Cardiac muscle cell (in vitro differentiated cells and primary cell): ENCODE measurements at regions not wholly inside any gene's neighbourhood (a gene's known extent, or its start where the extent isn't known, plus 50 kb on each side); places are given as distances from the start of the nearest gene placed in this dataset.

Experiments used
- DNase-seq, 2 donors: peaks; one replicate each; pipeline versions ENCODE4 v3.0.0 to v3.0.0-alpha.2; 2010 to 2017; ENCODE audit warnings: low read depth in 1 of 2, low spot score in 1 of 2
- H3K27ac ChIP-seq: fragments of 200-600 bp; sonication (generic); 2 replicates; pipeline ENCODE4 v1.5.1; 2016
- H3K27me3 ChIP-seq: fragments of 200-600 bp; sonication (generic); 2 replicates; pipeline ENCODE4 v1.6.0; 2016; ENCODE audit warnings: control low read depth
- H3K36me3 ChIP-seq: fragments of 200-600 bp; sonication (generic); 2 replicates; pipeline ENCODE4 v1.5.1; 2016; ENCODE audit warnings: control low read depth
- H3K4me1 ChIP-seq: fragments of 200-600 bp; sonication (generic); 2 replicates; pipeline ENCODE4 v1.8.1; 2017; ENCODE audit warnings: low read depth, mild to moderate bottlenecking, mixed run types
- H3K4me3 ChIP-seq: fragments of 200-600 bp; sonication (generic); 2 replicates; pipeline ENCODE4 v1.5.1; 2016; ENCODE audit warnings: mild to moderate bottlenecking
- H3K9me3 ChIP-seq: fragments of 200-600 bp; sonication (generic); 2 replicates; pipeline ENCODE4 v1.5.1; 2017; ENCODE audit warnings: low read depth, mild to moderate bottlenecking, control low read depth
- TF ChIP-seq, protein P1 (sequence below): IDR thresholded peaks from 2 replicates; pipeline ENCODE4 v1.5.1; 2012; ENCODE audit warnings: low read depth, mild to moderate bottlenecking, low read length

DNA sequence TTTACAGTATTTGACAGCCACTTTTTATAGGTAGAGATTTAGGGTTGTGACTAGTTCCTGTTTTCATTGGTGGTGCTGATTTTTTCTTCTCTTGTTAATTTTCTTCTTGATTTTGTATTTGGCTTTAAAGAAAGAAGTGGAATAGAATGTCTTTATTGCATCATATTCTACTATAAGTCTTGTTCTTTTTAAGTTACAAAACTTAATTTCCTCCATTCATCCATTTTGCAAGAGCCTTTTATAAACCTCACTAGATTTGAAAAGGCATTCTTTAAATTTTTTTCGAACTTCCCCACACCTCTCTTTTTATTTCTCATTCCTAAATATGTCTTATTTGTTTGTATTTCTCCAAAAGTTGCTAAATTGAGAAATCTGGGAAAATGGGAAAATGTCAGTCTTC lies 1368.6 kb upstream of the ADGRL4 start:
- H3K27me3 ChIP-seq: no peaks in the 10 kb centered on the region
- no peaks in the 10 kb centered on the region for H3K36me3 ChIP-seq
- H3K4me3 ChIP-seq: no peak overlapping the region
- H3K27ac ChIP-seq: no peak overlapping the region
- H3K9me3 ChIP-seq: no peaks in the 10 kb centered on the region
- H3K4me1 ChIP-seq: no peaks in the 10 kb centered on the region
- TF ChIP-seq, protein P1, sequence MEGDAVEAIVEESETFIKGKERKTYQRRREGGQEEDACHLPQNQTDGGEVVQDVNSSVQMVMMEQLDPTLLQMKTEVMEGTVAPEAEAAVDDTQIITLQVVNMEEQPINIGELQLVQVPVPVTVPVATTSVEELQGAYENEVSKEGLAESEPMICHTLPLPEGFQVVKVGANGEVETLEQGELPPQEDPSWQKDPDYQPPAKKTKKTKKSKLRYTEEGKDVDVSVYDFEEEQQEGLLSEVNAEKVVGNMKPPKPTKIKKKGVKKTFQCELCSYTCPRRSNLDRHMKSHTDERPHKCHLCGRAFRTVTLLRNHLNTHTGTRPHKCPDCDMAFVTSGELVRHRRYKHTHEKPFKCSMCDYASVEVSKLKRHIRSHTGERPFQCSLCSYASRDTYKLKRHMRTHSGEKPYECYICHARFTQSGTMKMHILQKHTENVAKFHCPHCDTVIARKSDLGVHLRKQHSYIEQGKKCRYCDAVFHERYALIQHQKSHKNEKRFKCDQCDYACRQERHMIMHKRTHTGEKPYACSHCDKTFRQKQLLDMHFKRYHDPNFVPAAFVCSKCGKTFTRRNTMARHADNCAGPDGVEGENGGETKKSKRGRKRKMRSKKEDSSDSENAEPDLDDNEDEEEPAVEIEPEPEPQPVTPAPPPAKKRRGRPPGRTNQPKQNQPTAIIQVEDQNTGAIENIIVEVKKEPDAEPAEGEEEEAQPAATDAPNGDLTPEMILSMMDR: no peak
- DNase-seq: no peak

DNA sequence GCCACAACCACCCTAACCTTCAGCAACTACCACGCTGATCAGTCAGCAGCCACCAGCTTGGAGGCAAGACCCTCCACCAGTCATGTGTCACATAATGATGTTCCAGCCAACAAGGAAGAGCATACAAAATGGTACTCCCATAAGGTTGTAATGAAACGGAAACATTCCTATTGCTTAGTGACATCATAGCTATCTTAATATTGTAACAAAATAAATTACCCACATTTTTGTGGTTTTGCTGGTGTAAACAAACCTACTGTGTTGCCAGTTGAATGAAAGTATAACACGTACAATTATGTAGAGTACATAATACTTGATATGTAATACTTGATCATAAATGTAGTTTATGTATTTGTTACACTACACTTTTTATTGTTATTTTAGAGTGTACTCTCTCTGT lies 1363.2 kb upstream of the ADGRL4 start:
- H3K36me3 ChIP-seq: no peaks in the 10 kb centered on the region
- no peak for DNase-seq

DNA sequence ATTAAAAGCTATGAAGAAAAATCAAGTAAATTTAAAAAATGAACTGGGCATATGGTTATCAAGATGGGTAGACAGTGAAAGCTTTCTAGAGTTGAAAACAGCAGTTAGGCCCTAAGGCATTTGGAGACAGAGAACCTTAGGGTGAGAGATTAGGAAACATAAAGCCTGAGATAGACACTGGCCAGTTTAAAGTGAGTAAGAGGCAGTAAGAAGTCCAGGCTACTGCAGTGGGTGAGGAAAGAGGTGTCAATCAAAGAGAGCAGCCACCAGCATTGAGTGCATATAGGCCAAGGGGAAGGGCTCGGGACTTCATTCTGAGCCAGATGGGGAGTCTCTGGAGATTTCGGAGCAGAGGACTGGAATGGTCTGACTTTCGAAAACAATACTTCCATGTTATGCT lies 1360.5 kb upstream of the ADGRL4 start:
- Histone ChIP-seq H3K27me3 (no peaks in the 10 kb centered on the region), H3K27ac (no peak overlapping the region), H3K9me3 (no peaks in the 10 kb centered on the region), H3K4me3 (no peak overlapping the region), H3K4me1 (no peaks in the 10 kb centered on the region), H3K36me3 (no peaks in the 10 kb centered on the region)
- peak in 1 of 2 donors; percentile 25 for DNase-seq
- TF ChIP-seq, protein P1: no peak

More for the DNA sequence above, 1363.2 kb upstream of the ADGRL4 start:
- Histone ChIP-seq H3K4me3 (no peak overlapping the region), H3K9me3 (no peaks in the 10 kb centered on the region), H3K27me3 (no peaks in the 10 kb centered on the region), H3K27ac (no peak overlapping the region), H3K4me1 (no peaks in the 10 kb centered on the region)
- TF ChIP-seq, protein P1: no peak

DNA sequence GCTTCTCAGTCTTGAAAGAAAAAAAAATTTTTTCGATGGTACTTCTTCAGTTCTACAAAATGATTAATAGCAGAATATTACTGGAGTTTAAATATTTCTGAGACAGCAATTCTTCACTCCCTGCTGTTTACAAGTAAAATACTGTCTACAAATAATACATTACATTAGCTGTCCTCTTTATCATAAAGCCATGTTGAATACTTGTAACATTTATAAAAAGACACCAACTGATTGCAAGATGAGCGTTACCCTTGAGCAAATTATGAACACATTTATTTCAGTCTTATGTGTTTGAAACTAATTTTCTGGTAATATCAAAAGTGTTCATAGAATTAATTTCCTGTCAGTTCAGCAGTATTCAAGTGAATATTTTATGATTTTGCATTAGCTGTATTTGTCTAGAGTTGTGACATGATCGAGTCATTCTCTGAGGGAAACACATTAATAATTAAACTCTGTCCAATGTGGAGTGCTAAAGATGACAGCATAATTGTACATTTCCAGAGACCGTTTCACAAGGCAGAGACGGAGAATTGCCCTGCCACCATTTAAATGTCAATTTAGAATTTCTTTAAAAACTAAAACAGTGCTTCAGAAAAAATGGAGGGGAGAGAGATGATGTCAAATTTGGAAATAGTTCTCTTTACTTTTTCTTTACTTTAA lies 1359.0 kb upstream of the ADGRL4 start:
- Histone ChIP-seq H3K4me3 (no peak overlapping the region), H3K36me3 (no peaks in the 10 kb centered on the region), H3K27ac (no peak overlapping the region), H3K27me3 (no peaks in the 10 kb centered on the region), H3K4me1 (no peaks in the 10 kb centered on the region), H3K9me3 (no peaks in the 10 kb centered on the region)
- TF ChIP-seq, protein P1: no peak
- no peak for DNase-seq

DNA sequence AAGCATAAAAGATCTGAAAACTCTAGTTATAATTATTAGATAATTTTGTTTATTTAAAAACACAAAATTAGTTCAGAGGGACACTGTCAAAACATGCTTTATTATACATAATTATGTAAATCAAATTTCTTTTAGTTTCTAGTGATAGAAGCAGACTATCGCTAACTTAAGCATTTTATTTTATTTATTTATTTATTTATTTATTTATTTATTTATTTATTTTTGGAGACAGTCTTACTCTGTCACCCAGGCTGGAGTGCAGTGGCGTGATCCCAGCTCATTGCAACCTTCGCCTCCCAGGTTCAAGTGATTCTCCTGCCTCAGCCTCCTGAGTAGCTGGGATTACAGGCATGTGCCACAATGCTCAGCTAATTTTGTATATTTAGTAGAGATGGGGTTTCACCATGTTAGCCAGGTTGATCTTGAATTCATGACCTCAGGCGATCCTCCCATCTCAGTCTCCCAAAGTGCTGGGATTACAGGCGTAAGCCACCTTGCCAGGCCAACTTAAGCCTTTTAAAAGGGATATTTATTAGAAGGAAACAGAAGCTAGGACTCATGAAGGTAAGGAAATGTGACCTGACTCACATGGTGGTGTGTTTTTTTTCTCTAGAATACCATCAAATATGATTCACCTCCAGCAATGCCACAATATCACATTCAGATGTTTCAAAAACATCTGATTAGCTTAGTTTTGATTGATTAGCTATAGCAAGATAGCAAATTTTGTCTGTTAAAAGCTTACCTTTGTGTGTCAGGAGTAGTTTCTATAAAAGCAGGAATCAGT lies 1357.4 kb upstream of the ADGRL4 start:
- Histone ChIP-seq H3K36me3 (no peaks in the 10 kb centered on the region), H3K9me3 (no peaks in the 10 kb centered on the region), H3K4me3 (no peak overlapping the region), H3K27me3 (no peaks in the 10 kb centered on the region), H3K4me1 (no peaks in the 10 kb centered on the region), H3K27ac (no peak overlapping the region)
- TF ChIP-seq, protein P1: no peak
- no peak for DNase-seq
